ENCODE measurements at regions not wholly inside any gene's neighbourhood (a gene's known extent, or its start where the extent isn't known, plus 50 kb on each side); places are given as distances from the start of the nearest gene placed in this dataset.

GRCh38 chr11:8800520-8801110 lies 110.4 kb upstream of the AKIP1 start:
- no peak for DNase-seq

GRCh38 chr11:8801121-8801520 lies 109.9 kb upstream of the AKIP1 start:
- DNase-seq, result no peak

DNA sequence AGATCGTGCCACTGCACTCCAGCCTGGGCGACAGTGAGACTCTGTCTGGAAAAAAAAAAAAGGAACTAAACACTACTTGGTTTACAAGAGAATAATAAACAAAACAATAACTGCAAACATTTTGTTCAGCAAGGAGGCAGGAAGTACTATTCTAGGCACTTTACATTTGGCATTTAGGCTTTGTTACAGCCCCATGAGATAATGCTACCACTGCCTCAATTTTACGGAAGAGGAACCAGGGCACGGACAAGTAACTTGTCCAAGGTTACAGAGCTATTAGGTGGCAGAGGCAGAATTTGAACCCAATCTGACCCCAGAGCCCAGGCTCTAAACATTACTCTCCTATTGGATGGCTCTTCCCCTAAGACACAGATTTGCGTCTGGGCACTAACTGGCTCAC lies 108.7 kb upstream of the AKIP1 start:
- DNase-seq, result no peak

GRCh38 chr11:8803973-8804372 lies 107.0 kb upstream of the AKIP1 start:
- DNase-seq, result no peak

GRCh38 chr11:8805296-8805695 lies 105.7 kb upstream of the AKIP1 start:
- no peak for DNase-seq

GRCh38 chr11:8806974-8807373 lies 104.0 kb upstream of the AKIP1 start:
- DNase-seq, result no peak

DNA sequence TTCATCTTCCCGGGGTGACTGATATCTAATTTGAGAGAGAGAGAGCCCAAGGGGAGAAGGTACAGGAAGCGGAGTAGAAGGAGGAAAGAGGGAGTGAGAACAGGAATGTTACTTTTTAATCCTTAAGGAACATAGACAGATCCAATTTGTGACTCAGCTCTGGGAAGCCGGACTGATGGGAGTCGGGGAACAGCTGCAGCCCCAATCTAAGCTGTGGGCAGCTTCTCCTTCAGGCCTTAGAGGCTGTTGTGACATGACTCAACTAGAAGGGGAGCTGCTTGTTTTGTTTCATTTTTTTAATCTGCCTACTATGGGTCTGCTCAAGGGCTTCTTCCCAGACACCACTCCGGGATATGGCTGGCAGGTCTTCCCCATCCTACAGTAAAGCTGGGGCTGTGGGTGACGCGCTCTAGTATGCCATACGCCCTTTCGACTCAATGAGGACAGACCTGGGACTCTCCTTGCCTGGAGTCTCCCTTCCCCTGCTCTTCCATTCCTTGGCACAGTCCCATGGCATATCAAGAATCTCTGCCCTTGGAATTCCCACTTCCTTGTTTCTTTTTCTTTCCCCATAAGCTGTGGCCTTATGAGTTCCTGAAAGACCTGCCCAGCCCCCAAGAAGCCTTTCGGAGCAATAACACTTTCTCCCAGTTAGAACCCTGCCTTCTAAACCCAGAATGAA lies 103.3 kb upstream of the AKIP1 start:
- no peak for DNase-seq

DNA sequence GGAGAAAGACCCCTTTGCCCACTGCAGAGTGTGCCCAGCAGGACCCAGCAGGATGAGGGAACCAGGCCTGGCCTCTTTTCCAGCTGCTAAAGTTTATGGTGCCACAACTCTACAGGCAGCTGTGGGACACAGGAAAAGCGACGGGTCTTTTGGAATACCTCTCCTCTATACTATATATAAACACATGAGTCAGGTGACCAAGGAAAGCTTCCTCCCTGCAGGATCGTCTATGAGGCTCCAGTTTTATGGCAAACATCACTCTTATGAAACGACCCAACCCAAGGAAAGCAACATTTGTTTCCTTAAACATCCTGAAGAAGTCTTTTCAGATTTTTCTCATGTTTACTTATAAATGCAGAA lies 102.8 kb upstream of the AKIP1 start:
- no peak for DNase-seq

DNA sequence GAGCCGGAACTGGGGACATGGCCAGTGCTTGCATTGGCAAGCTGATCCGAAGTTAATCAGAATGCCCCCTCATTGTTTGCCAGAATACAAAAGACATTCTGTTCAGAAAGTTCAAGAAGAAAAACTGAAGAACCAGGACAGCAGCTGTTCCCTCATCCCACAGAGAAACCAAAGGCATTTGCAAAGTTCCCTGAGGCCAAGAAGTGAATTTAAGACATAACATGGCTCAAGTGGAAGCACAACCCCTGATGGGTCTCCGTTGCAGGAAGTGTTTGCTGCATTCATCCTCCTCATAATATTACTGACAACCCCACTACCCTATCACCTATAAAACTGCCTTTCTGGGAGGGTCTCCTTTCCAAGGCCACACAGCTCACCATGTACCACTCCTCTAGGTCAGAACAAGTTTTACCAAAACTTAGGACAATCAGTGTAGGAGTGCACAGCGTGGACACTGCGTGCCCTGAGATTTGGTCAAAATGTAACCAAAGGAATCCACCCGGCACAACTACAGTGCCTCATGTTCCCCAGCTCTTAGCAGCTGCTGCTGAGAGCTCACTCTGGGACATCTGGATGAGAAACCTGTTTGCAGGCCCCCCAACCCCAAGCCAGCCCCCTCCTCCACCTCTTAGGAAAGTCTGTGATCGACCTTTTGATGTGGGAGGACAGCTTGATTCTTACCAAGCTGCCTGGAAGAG lies 101.6 kb upstream of the AKIP1 start:
- DNase-seq, result no peak

DNA sequence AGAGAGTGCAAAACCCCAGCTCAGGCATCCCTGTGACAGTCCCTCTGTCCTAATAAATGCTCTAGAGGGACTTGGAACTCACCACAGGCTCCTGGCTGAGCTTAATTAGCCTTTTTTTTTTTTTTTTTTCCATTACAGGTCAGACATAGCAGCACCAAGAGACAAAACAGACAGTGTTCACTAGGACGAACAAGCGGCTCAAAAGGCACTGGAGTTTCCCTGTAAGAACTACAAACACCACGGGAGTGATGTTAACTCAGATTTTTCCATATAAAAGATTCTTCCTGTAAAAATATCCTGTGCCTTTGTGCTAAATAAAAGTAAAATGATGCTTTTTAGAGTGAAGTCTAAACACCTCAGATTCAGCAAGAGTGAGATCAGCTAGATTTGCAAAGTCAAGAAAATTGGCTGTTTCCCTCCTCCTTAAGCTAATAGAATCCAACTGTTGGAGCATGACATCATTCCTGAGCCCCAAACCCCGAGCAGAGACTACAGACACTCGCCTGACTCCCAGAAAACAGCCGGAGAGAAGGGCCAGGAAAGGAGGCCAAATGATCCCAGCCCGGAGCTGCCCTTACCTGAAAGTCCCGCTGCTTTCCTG lies 101.0 kb upstream of the AKIP1 start:
- no peak for DNase-seq

- DNase-seq, result no peak
These were observed 100.3 kb upstream of the AKIP1 start for GRCh38 chr11:8810540-8811301.

- DNase-seq, result no peak
These were observed 99.4 kb upstream of the AKIP1 start for GRCh38 chr11:8811571-8811970.

GRCh38 chr11:8812438-8812837 lies 98.6 kb upstream of the AKIP1 start:
- no peak for DNase-seq

DNA sequence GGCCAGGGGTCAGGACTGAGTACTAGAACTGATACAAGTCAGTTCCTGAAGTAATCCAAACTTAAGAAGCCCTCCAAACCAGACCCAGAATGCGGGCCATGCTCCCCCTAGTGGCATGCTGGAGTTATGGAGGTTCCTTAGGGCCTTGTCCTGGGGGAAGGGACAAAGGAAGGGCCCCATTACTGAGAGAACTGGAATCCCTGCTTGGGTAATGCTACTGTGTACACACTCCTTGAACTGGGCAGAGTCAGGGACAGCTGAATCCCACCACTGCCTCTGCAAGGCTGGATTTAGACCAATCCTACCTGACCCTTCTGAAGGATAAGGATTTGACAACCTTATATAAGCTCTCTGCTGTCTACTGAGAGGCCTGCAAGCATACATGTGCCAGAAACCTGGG lies 97.3 kb upstream of the AKIP1 start:
- peak; percentile 57 to 74 for DNase-seq

DNA sequence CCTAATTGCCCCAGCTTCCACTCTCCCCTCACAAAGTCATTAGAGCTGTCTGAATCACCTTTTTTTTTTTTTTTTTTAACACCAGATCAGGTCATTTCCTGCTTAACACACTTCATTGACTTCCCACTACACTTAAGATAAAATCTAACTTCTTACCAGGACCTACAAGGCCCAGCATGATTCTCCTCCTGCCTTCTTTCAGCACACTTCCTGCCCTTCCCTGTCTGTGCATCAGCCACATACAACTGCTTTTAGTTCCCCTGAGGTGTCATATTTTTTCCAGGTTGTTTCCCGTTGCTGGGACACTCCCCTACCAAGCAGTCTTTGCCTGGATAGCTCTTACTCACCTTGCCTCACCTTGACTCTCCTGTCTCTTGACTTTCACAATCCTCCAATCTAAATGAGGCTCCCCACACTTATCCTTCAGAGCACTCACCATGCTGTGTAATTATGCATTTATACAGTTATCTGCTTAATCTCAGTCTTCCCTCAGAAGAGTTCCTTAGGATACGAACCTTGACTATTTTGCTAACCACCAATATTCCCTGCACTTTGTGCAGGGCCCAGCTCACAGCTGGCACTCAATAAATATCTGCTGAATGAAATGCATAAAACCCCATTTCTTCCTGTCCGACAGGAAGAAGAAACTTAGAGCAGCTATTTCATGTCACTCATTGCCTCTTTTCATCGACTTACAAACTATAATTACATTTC lies 96.6 kb upstream of the AKIP1 start:
- no peak for DNase-seq

DNA sequence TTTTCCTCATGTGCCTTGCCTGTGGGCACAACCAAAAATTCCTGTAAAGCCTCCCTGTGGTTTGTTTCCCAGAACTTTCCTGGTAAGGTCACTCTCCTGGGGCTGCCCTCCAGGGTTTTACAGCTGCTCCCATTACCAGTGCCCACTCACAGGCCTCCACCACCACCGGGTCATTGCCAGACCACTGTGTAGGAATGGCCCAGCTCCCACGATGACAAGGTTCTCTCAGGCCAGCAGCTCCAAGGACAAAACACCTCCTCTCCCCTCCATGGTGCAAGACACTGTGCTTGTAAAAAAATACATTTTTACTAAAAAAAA lies 96.1 kb upstream of the AKIP1 start:
- no peak for DNase-seq

DNA sequence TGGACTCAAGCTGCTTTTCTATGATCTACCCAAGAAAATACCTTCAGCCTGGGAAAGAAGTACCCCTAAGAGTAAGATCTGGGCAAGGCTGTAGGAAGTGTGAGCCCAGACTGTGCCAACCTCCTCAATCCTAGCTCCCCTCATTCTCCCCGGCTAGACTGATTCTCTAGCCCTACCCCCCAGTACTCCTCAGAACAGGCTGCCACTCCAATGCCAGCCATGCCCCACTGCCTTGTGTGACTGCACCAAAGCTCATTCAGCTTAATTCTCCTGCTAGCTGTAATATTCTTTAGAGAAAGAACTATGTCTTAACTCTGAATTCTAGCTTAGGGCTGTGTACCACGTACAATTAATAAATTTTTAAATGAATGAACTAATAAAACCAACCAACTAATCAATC lies 92.6 kb upstream of the AKIP1 start:
- DNase-seq, result no peak

DNA sequence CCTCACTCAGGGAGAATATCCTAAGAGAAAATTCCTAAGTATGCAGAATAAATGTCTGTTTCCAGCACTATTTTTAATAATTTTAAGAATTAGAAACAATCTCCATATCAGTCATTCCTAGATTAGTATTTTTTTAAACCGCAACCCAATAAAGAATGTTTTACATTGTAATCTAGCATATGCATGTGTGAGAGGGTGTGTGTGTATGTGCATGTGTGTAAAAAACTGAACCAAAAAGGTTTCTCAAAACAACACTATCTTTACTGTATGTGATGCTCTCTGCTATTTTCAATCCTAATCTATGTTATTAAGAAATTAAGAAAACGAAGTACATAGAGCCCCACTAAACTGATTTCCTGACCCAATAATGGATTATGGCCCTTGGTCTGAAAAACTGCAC lies 90.6 kb upstream of the AKIP1 start:
- no peak for DNase-seq

- DNase-seq, result no peak
These were observed 88.5 kb upstream of the AKIP1 start for GRCh38 chr11:8822469-8822868.

DNA sequence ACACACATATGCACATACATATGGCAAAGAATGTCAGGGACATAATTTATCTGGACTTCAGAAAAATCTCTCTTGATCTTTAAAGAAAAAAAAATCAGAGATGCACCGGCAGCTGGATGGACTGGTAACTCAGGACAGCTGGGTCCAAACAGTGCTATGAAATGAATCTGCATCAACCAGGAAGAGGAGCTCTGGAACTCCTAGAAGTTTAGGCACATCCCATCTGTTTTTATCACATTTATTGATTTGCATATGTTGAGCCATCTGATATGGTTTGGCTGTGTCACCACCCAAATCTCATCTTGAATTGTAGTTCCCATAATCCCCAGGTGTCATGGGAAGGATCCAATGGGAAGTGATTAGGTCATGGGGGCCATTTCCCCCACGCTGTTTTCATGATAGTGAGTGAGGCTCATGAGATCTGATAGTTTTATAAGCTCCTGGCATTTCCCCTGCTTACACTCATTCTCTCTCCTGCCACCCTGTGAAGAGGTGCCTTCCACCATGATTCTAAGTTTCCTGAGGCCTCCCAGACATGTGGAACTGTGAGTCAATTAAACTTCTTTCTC lies 87.7 kb upstream of the AKIP1 start:
- DNase-seq, result no peak

DNA sequence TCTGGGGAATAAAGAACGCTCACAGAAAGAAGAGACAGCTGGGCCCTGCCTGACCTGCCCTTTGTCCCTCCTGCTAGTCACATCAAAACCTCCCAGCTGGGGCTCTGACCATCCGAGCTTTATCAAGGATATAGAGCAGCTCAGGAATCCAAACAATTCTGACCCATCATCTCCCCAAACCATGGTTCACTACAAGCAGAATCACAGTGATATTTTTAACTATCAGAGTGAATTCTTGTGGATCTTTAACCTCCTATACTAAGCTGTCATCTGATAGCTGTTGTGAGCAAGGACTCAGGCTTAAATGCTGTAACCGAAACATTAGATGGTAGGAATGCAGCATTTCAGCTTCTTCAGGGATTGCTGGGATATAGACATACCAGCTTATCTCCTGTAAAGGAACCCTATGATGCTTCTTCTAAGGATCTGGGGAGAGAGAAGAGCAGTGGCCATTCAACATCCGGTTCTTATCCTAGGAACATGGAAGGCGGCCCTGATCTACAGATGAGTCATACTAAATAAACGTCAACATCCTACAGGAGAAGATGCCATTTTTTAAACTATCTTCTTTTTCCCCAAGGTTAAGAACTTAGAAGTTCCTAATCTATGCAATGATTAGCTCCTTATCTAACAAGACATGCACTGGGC lies 84.7 kb upstream of the AKIP1 start:
- DNase-seq, result no peak

Data from NCI-H446 (cell line).